HEK293T (cell line): ENCODE measurements at regions not wholly inside any gene's neighbourhood (a gene's known extent, or its start where the extent isn't known, plus 50 kb on each side); places are given as distances from the start of the nearest gene placed in this dataset.

Experiments used
- BHLHE40 ChIP-seq: fragments of 450-650 bp; IDR thresholded peaks from 2 replicates; pipeline ENCODE4 v1.6.1; 2016; ENCODE audit warnings: mild to moderate bottlenecking, moderate library complexity, borderline replicate concordance
- ELF4 ChIP-seq: fragments of 450-650 bp; IDR thresholded peaks from 2 replicates; pipeline ENCODE4 v1.6.1; 2017; ENCODE audit warnings: antibody characterized with exemption
- FOXA1 ChIP-seq: fragments of 450-650 bp; IDR thresholded peaks from 2 replicates; pipeline ENCODE4 v1.6.1; 2016; ENCODE audit warnings: mild to moderate bottlenecking
- FOXK2 ChIP-seq: fragments of 450-650 bp; IDR thresholded peaks from 2 replicates; pipeline ENCODE4 v1.6.1; 2016; ENCODE audit warnings: mild to moderate bottlenecking
- FOXM1 ChIP-seq: fragments of 450-650 bp; IDR thresholded peaks from 2 replicates; pipeline ENCODE4 v1.6.1; 2017; ENCODE audit warnings: mild to moderate bottlenecking, borderline replicate concordance
- LEF1 ChIP-seq: fragments of 450-650 bp; IDR thresholded peaks from 2 replicates; pipeline ENCODE4 v1.6.1; 2017; ENCODE audit warnings: mild to moderate bottlenecking, borderline replicate concordance
- NFRKB ChIP-seq: fragments of 450-650 bp; IDR thresholded peaks from 2 replicates; pipeline ENCODE4 v1.6.1; 2016; ENCODE audit warnings: mild to moderate bottlenecking, moderate library complexity
- SP1 ChIP-seq: fragments of 450-650 bp; IDR thresholded peaks from 2 replicates; pipeline ENCODE4 v1.6.1; 2017
- SUZ12 ChIP-seq: fragments of 450-650 bp; IDR thresholded peaks from 2 replicates; pipeline ENCODE4 v1.6.1; 2016; ENCODE audit warnings: mild to moderate bottlenecking
- TARDBP ChIP-seq: fragments of 450-650 bp; IDR thresholded peaks from 2 replicates; pipeline ENCODE4 v1.6.1; 2016
- ZNF384 ChIP-seq: fragments of 450-650 bp; IDR thresholded peaks from 2 replicates; pipeline ENCODE4 v1.6.1; 2016
- TF ChIP-seq, protein P1 (sequence below): fragments of 450-650 bp; IDR thresholded peaks from 2 replicates; pipeline ENCODE4 v1.6.1; 2016

DNA sequence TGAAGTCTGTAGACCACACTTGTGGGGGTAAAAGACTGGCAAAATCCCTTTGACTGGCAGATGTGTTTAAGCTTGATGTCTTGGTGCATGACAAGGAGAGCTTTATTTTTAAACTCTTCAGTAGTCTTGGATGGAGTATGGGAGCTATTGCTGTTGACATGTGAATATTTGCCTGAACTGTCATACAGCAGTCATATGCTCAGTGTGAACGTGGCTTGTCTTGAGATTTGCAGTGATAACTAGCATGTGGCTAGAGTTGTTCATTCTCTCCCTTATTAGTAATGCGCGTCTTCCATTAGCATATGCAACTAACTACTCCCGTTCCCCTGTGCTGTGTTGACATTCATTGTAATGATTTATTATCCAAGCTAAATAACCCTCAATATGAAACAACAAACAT, 523.6 kb upstream of the WWC1 start:
- TF ChIP-seq SUZ12 (no peak), FOXM1 (no peak), FOXA1 (no peak), SP1 (no peak), TARDBP (no peak), FOXK2 (no peak), LEF1 (no peak), NFRKB (no peak), ELF4 (no peak), BHLHE40 (no peak), ZNF384 (no peak)
- TF ChIP-seq, protein P1, sequence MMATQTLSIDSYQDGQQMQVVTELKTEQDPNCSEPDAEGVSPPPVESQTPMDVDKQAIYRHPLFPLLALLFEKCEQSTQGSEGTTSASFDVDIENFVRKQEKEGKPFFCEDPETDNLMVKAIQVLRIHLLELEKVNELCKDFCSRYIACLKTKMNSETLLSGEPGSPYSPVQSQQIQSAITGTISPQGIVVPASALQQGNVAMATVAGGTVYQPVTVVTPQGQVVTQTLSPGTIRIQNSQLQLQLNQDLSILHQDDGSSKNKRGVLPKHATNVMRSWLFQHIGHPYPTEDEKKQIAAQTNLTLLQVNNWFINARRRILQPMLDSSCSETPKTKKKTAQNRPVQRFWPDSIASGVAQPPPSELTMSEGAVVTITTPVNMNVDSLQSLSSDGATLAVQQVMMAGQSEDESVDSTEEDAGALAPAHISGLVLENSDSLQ, result no peak
